GM12892 (cell line): ENCODE measurements at regions not wholly inside any gene's neighbourhood (a gene's known extent, or its start where the extent isn't known, plus 50 kb on each side); places are given as distances from the start of the nearest gene placed in this dataset.

ENCODE experiments used
- POLR2A ChIP-seq: IDR thresholded peaks from 2 replicates; pipeline ENCODE4 v1.6.1; 2011; ENCODE audit warnings: low read depth, low read length, control low read depth
- POLR2AphosphoS5 ChIP-seq: IDR thresholded peaks from 2 replicates; pipeline ENCODE4 v1.6.1; 2011; ENCODE audit warnings: low read depth, low read length, control low read depth
- TAF1 ChIP-seq: IDR thresholded peaks from 2 replicates; pipeline ENCODE4 v1.6.1; 2011; ENCODE audit warnings: low read depth, mild to moderate bottlenecking, control low read depth, low read length, borderline replicate concordance

DNA sequence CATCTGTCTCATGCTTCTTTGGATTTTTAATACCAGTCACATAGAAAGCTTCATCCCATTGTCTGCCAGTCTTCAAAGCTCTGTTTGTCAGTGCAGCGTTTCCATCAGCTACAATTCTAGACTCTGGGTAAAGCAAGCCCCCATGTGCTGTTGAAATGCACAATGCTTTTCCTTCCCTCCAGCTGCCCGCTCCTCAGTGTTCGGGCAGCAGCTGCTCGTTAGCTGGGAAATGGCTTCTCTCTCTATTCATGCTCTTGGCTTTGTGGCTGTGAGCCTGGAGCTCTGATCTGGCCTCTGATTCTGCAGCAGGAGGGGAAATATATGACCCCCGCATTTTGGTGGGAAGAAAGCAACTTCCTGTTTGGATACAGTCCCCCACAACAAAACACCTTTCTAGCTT is 213.0 kb upstream of the CDYL start:
- TF ChIP-seq POLR2AphosphoS5 (no peak), POLR2A (no peak), TAF1 (no peak)
